Ishikawa (cell line): ENCODE measurements at regions not wholly inside any gene's neighbourhood (a gene's known extent, or its start where the extent isn't known, plus 50 kb on each side); places are given as distances from the start of the nearest gene placed in this dataset.

Source experiments
- CEBPB ChIP-seq: IDR thresholded peaks from 2 replicates; pipeline ENCODE4 v1.6.1; 2012
- CREB1 ChIP-seq: IDR thresholded peaks from 2 replicates; pipeline ENCODE4 v1.6.1; 2012; ENCODE audit warnings: low read depth
- EGR1 ChIP-seq: IDR thresholded peaks from 2 replicates; pipeline ENCODE4 v1.6.1; 2012
- FOXM1 ChIP-seq: IDR thresholded peaks from 2 replicates; pipeline ENCODE4 v1.6.1; 2012; ENCODE audit warnings: low read depth, borderline replicate concordance
- NFIC ChIP-seq: IDR thresholded peaks from 2 replicates; pipeline ENCODE4 v1.6.1; 2012
- RAD21 ChIP-seq: IDR thresholded peaks from 2 replicates; pipeline ENCODE4 v1.6.1; 2012; ENCODE audit warnings: low read depth
- TAF1 ChIP-seq: IDR thresholded peaks from 2 replicates; pipeline ENCODE4 v1.6.1; 2012; ENCODE audit warnings: low read depth, mild to moderate bottlenecking
- ZBTB7A ChIP-seq: IDR thresholded peaks from 2 replicates; pipeline ENCODE4 v1.6.1; 2012; ENCODE audit warnings: low read depth
- TF ChIP-seq, protein P1 (sequence below): IDR thresholded peaks from 2 replicates; pipeline ENCODE4 v1.6.1; 2012
- TF ChIP-seq, protein P2 (sequence below): IDR thresholded peaks from 2 replicates; pipeline ENCODE4 v1.6.1; 2012; ENCODE audit warnings: low read depth, mild to moderate bottlenecking

DNA sequence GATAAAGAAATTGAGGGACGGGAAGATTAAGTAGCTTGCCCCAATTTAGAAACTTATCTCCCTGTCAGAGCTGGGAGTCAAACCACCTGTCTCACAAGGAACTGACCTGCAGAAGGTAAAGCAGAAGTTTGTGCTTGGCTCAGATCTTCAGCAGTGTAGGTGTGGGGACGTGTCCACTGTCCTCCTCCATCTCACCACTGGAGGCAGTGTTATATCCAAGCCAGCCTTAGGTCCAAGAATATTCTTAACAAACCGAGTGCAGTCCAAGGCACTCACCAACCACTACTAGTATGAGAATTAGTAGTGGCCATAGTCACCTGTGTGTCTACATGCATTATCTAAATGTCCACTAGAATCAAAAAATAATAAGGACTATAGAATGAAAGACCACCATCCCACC lies 86.3 kb upstream of the IRX1 start:
- TF ChIP-seq TAF1 (no peak), FOXM1 (no peak), CREB1 (no peak), CEBPB (no peak), EGR1 (no peak), NFIC (no peak), ZBTB7A (no peak), RAD21 (no peak)
- TF ChIP-seq, protein P1, sequence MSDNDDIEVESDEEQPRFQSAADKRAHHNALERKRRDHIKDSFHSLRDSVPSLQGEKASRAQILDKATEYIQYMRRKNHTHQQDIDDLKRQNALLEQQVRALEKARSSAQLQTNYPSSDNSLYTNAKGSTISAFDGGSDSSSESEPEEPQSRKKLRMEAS: no peak
- TF ChIP-seq, protein P2, sequence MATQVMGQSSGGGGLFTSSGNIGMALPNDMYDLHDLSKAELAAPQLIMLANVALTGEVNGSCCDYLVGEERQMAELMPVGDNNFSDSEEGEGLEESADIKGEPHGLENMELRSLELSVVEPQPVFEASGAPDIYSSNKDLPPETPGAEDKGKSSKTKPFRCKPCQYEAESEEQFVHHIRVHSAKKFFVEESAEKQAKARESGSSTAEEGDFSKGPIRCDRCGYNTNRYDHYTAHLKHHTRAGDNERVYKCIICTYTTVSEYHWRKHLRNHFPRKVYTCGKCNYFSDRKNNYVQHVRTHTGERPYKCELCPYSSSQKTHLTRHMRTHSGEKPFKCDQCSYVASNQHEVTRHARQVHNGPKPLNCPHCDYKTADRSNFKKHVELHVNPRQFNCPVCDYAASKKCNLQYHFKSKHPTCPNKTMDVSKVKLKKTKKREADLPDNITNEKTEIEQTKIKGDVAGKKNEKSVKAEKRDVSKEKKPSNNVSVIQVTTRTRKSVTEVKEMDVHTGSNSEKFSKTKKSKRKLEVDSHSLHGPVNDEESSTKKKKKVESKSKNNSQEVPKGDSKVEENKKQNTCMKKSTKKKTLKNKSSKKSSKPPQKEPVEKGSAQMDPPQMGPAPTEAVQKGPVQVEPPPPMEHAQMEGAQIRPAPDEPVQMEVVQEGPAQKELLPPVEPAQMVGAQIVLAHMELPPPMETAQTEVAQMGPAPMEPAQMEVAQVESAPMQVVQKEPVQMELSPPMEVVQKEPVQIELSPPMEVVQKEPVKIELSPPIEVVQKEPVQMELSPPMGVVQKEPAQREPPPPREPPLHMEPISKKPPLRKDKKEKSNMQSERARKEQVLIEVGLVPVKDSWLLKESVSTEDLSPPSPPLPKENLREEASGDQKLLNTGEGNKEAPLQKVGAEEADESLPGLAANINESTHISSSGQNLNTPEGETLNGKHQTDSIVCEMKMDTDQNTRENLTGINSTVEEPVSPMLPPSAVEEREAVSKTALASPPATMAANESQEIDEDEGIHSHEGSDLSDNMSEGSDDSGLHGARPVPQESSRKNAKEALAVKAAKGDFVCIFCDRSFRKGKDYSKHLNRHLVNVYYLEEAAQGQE: no peak
